Keratinocyte (primary cell): ENCODE measurements at regions not wholly inside any gene's neighbourhood (a gene's known extent, or its start where the extent isn't known, plus 50 kb on each side); places are given as distances from the start of the nearest gene placed in this dataset.

ENCODE experiments used
- DNase-seq: peaks from one replicate; pipeline ENCODE4 v3.0.0-alpha.2; 2011; ENCODE audit warnings: low read depth, missing footprints, low spot score
- FAIRE-seq: peaks from 2 replicates; lab custom pipeline; 2011; peaks lifted over from hg19 to GRCh38; lab: Jason Lieb, UNC
- H2AFZ ChIP-seq: 2 replicates; pipeline ENCODE4 v1.6.0; 2012; ENCODE audit warnings: low read length, control low read depth, inconsistent platforms; ENCODE audit not compliant: control insufficient read depth
- H3K27ac ChIP-seq: 2 replicates; pipeline ENCODE4 v1.5.1; 2011; ENCODE audit warnings: low read length; ENCODE audit not compliant: control insufficient read depth, insufficient read depth
- H3K27me3 ChIP-seq: 3 replicates; pipeline ENCODE4 v1.6.0; 2011; ENCODE audit warnings: low read length; ENCODE audit not compliant: control insufficient read depth, insufficient read depth; ENCODE audit errors: extremely low read depth
- H3K36me3 ChIP-seq, 2 experiments: 2 replicates in 1 of 2; 3 replicates in 1 of 2; pipeline ENCODE4 v1.5.1; 2011; ENCODE audit warnings: low read length in 2 of 2, mild to moderate bottlenecking in 1 of 2; ENCODE audit not compliant: control insufficient read depth in 2 of 2, insufficient read depth in 2 of 2; ENCODE audit errors: extremely low read depth in 1 of 2
- H3K4me1 ChIP-seq: 3 replicates; pipeline ENCODE4 v1.5.1; 2011; ENCODE audit warnings: low read length; ENCODE audit not compliant: control insufficient read depth, insufficient read depth; ENCODE audit errors: extremely low read depth
- H3K4me2 ChIP-seq: 3 replicates; pipeline ENCODE4 v1.6.0; 2011; ENCODE audit warnings: low read depth, low read length; ENCODE audit not compliant: control insufficient read depth, insufficient read depth; ENCODE audit errors: extremely low read depth
- H3K4me3 ChIP-seq, 3 experiments: fragments of 200-600 bp in 1 of 3; sonication (generic) in 1 of 3; 2 replicates in 2 of 3; 3 replicates in 1 of 3; pipeline ENCODE4 v1.5.1; 2011 to 2016; ENCODE audit warnings: low read length in 3 of 3, mild to moderate bottlenecking in 3 of 3, control low read depth in 2 of 3, inconsistent platforms in 1 of 3, low read depth in 1 of 3, mixed read lengths in 1 of 3, mixed run types in 1 of 3, moderate library complexity in 1 of 3; ENCODE audit not compliant: control insufficient read depth in 2 of 3, insufficient read depth in 2 of 3; ENCODE audit errors: extremely low read depth in 1 of 3
- H3K79me2 ChIP-seq: 2 replicates; pipeline ENCODE4 v1.6.0; 2012; ENCODE audit warnings: low read length; ENCODE audit not compliant: control insufficient read depth, insufficient read depth
- H3K9ac ChIP-seq: 3 replicates; pipeline ENCODE4 v1.6.0; 2011; ENCODE audit warnings: low read length; ENCODE audit not compliant: control insufficient read depth, insufficient read depth; ENCODE audit errors: extremely low read depth
- H3K9me1 ChIP-seq: 3 replicates; pipeline ENCODE4 v1.6.0; 2011; ENCODE audit warnings: low read length; ENCODE audit not compliant: control insufficient read depth, insufficient read depth; ENCODE audit errors: extremely low read depth
- H3K9me3 ChIP-seq: 2 replicates; pipeline ENCODE4 v1.5.1; 2012; ENCODE audit warnings: low read depth, low read length; ENCODE audit not compliant: control insufficient read depth
- H4K20me1 ChIP-seq: 3 replicates; pipeline ENCODE4 v1.6.0; 2011; ENCODE audit warnings: low read length; ENCODE audit not compliant: control insufficient read depth, insufficient read depth; ENCODE audit errors: extremely low read depth
- CTCF ChIP-seq, 3 experiments: IDR thresholded peaks in 1 of 3; conservative IDR thresholded peaks in 1 of 3; optimal IDR thresholded peaks in 1 of 3; 2 replicates in 2 of 3; 3 replicates in 1 of 3; pipeline versions ENCODE3 to v1.5.1; 2011; ENCODE audit warnings: low read length in 3 of 3, mild to moderate bottlenecking in 3 of 3, moderate library complexity in 2 of 3, control low read depth in 1 of 3, inconsistent platforms in 1 of 3; ENCODE audit not compliant: insufficient read depth in 2 of 3; ENCODE audit errors: extremely low read depth in 1 of 3
- EZH2 ChIP-seq: IDR thresholded peaks from one replicate; pipeline ENCODE4 v1.6.1; 2012; ENCODE audit warnings: inconsistent platforms, mild to moderate bottlenecking, low read length, moderate library complexity
- dilution Hi-C: fragments of 300-500 bp; cut with MboI; formaldehyde crosslinking; loops from one replicate; pipeline ENCODE4 v1.7.0; 2020; ENCODE audit warnings: low sequenced_read_pairs; ENCODE audit not compliant: extremely low pct_ligation_motif_present

DNA sequence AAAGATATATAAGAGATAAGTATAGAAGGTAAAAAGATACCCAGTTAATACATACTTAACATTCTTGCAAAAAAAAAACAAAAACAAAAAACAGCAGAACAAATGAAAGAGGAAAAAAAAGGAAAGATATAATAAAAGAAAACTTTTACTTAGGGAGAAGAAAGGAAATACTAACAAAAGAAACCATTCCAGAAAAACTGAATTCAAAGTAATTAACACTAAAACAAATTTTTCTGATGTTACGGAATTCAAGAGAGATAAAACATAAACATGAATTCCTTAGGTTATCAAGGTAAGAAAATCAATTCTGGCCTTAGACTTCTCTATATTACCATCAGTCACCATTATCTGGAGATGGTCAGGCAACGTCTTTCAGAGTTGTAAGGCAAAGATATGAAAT lies 261.8 kb downstream of the ZEB2 start:
- Histone ChIP-seq H2AFZ (no peak overlapping the region), H3K27me3 (no peaks in the 10 kb centered on the region), H3K4me2 (no peak overlapping the region), H3K9me3 (peaks cover 3% of the 10 kb centered on the region), H3K36me3 (no peaks in the 10 kb centered on the region), H3K9me1 (no peaks in the 10 kb centered on the region), H3K27ac (no peak overlapping the region), H4K20me1 (no peaks in the 10 kb centered on the region), H3K9ac (no peak overlapping the region), H3K4me1 (no peaks in the 10 kb centered on the region), H3K4me3 (no peak overlapping the region), H3K79me2 (no peaks in the 10 kb centered on the region)
- DNase-seq, result no peak
- TF ChIP-seq CTCF (optimal IDR thresholded peaks at IDR 0.05 in 1 of 3, IDR thresholded peaks at IDR 0.05 in 1 of 3, conservative IDR thresholded peaks at IDR 0.05 in 1 of 3; ENCODE audit: extremely low read depth in 1 of 3, insufficient read depth in 2 of 3, low read length in 3 of 3) (no peak), EZH2 (no peak)
- FAIRE-seq, result no peak
- dilution Hi-C loops, result no loop called here

- no peak overlapping the region for H2AFZ ChIP-seq
- H3K9me1 ChIP-seq, result no peaks in the 10 kb centered on the region
- TF ChIP-seq CTCF (optimal IDR thresholded peaks at IDR 0.05 in 1 of 3, IDR thresholded peaks at IDR 0.05 in 1 of 3, conservative IDR thresholded peaks at IDR 0.05 in 1 of 3; ENCODE audit: extremely low read depth in 1 of 3, insufficient read depth in 2 of 3, low read length in 3 of 3) (no peak), EZH2 (no peak)
- no peaks in the 10 kb centered on the region for H4K20me1 ChIP-seq
- DNase-seq (no peak), FAIRE-seq (no peak)
- H3K4me1 ChIP-seq, result no peaks in the 10 kb centered on the region
- H3K36me3 ChIP-seq, result no peaks in the 10 kb centered on the region
- H3K9ac ChIP-seq, result no peak overlapping the region
- H3K27ac ChIP-seq, result no peak overlapping the region
- H3K27me3 ChIP-seq, result no peaks in the 10 kb centered on the region
- peaks cover 3% of the 10 kb centered on the region for H3K9me3 ChIP-seq
- dilution Hi-C loops, result no loop called here
- no peak overlapping the region for H3K4me3 ChIP-seq
- H3K4me2 ChIP-seq, result no peak overlapping the region
- no peaks in the 10 kb centered on the region for H3K79me2 ChIP-seq
Measured at GRCh38 chr2:144256996-144257707, 262.8 kb downstream of the ZEB2 start.
